Ascending aorta (tissue), 2 donors: ENCODE measurements at regions not wholly inside any gene's neighbourhood (a gene's known extent, or its start where the extent isn't known, plus 50 kb on each side); places are given as distances from the start of the nearest gene placed in this dataset.

Experiments
- DNase-seq, 2 donors: peaks; one replicate each; pipeline ENCODE4 v3.0.0-alpha.2; 2019; ENCODE audit warnings: low spot score in 2 of 2
- H3K27ac ChIP-seq, 2 donors: fragments of 200-600 bp; sonication (generic); one replicate each; pipeline ENCODE4 v1.5.1; 2016 to 2017; ENCODE audit warnings: mild to moderate bottlenecking in 1 of 2
- H3K27me3 ChIP-seq: fragments of 200-600 bp; sonication (generic); one replicate; pipeline ENCODE4 v1.5.1; 2017
- H3K36me3 ChIP-seq, 2 donors: fragments of 200-600 bp; sonication (generic); one replicate each; pipeline ENCODE4 v1.5.1; 2016
- H3K4me1 ChIP-seq, 2 donors: fragments of 200-600 bp; sonication (generic); one replicate each; pipeline ENCODE4 v1.5.1; 2016 to 2017; ENCODE audit warnings: mild to moderate bottlenecking in 1 of 2
- H3K4me3 ChIP-seq, 2 donors: fragments of 200-600 bp; sonication (generic); one replicate each; pipeline ENCODE4 v1.5.1; 2016 to 2017; ENCODE audit warnings: mild to moderate bottlenecking in 1 of 2
- H3K9me3 ChIP-seq, 2 donors: fragments of 200-600 bp; sonication (generic); one replicate each; pipeline ENCODE4 v1.5.1; 2016
- intact Hi-C: fragments of 100-400 bp; cut with DNase I; formaldehyde crosslinking; loops from one replicate; pipeline ENCODE4 v1.15.1; 2023
- TF ChIP-seq, protein P1 (sequence below), 3 experiments: fragments of 200-600 bp in 2 of 3; fragments of 450-650 bp in 1 of 3; sonication (generic) in 2 of 3; IDR thresholded peaks; one replicate each; pipeline ENCODE4 v1.5.1; 2016 to 2019; ENCODE audit warnings: antibody characterized with exemption in 3 of 3, mild to moderate bottlenecking in 1 of 3, moderate library complexity in 1 of 3

- DNase-seq = no peak
- no peaks in the 10 kb centered on the region for H3K9me3 ChIP-seq
- H3K36me3 ChIP-seq = no peaks in the 10 kb centered on the region
- no peaks in the 10 kb centered on the region for H3K4me1 ChIP-seq
- TF ChIP-seq, protein P1, sequence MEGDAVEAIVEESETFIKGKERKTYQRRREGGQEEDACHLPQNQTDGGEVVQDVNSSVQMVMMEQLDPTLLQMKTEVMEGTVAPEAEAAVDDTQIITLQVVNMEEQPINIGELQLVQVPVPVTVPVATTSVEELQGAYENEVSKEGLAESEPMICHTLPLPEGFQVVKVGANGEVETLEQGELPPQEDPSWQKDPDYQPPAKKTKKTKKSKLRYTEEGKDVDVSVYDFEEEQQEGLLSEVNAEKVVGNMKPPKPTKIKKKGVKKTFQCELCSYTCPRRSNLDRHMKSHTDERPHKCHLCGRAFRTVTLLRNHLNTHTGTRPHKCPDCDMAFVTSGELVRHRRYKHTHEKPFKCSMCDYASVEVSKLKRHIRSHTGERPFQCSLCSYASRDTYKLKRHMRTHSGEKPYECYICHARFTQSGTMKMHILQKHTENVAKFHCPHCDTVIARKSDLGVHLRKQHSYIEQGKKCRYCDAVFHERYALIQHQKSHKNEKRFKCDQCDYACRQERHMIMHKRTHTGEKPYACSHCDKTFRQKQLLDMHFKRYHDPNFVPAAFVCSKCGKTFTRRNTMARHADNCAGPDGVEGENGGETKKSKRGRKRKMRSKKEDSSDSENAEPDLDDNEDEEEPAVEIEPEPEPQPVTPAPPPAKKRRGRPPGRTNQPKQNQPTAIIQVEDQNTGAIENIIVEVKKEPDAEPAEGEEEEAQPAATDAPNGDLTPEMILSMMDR (IDR thresholded peaks at IDR 0.05) = no peak
- no peaks in the 10 kb centered on the region for H3K27me3 ChIP-seq
- intact Hi-C loops = no loop called here
- H3K27ac ChIP-seq = no peak overlapping the region
- H3K4me3 ChIP-seq = no peak overlapping the region
These were observed 55.8 kb upstream of the OR6J1 start for GRCh38 chr14:22699801-22700564.

DNA sequence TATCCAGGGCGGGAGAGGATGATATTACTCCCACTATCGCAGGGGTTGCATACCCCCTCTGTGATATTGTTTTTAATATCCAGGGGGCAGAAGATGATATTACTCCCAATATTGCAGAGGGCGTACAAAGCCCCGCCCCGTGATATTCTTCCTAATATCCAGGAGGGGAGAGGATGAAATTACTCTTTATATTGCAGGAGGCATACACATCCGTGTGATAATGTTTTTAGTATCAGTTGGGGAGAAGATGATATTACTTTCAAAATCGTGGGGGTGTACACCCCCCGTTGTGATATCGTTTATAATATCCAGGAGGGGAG, 52.9 kb upstream of the OXA1L start:
- no peaks in the 10 kb centered on the region for H3K4me1 ChIP-seq
- DNase-seq = no peak
- no peaks in the 10 kb centered on the region for H3K36me3 ChIP-seq
- no peaks in the 10 kb centered on the region for H3K27me3 ChIP-seq
- peak overlapping the region in 1 of 2 donors; percentile 29 for H3K4me3 ChIP-seq
- H3K9me3 ChIP-seq = no peaks in the 10 kb centered on the region
- TF ChIP-seq, protein P1 (IDR thresholded peaks at IDR 0.05) = no peak
- intact Hi-C loops = loop anchor here (2.0 kb wide), 1 partner anchor 143 kb away; no protein-coding TSS in a partner anchor
- no peak overlapping the region for H3K27ac ChIP-seq

- intact Hi-C loops = no loop called here
- Histone ChIP-seq H3K4me1 (no peaks in the 10 kb centered on the region), H3K36me3 (no peaks in the 10 kb centered on the region)
These were observed 51.2 kb upstream of the OXA1L start for GRCh38 chr14:22715186-22715812.

GRCh38 chr14:22715890-22716289, 50.6 kb upstream of the OXA1L start:
- Histone ChIP-seq H3K27ac (no peak overlapping the region), H3K27me3 (no peaks in the 10 kb centered on the region), H3K4me1 (no peaks in the 10 kb centered on the region), H3K36me3 (no peaks in the 10 kb centered on the region), H3K9me3 (no peaks in the 10 kb centered on the region), H3K4me3 (no peak overlapping the region)
- TF ChIP-seq, protein P1 (IDR thresholded peaks at IDR 0.05) = no peak
- no peak for DNase-seq
- intact Hi-C loops = no loop called here

More at GRCh38 chr14:22715186-22715812, 51.2 kb upstream of the OXA1L start:
- H3K27ac ChIP-seq = no peak overlapping the region
- no peaks in the 10 kb centered on the region for H3K9me3 ChIP-seq
- TF ChIP-seq, protein P1 (IDR thresholded peaks at IDR 0.05) = no peak
- no peaks in the 10 kb centered on the region for H3K27me3 ChIP-seq
- DNase-seq = no peak
- no peak overlapping the region for H3K4me3 ChIP-seq
